GM06990 (cell line): ENCODE measurements at regions not wholly inside any gene's neighbourhood (a gene's known extent, or its start where the extent isn't known, plus 50 kb on each side); places are given as distances from the start of the nearest gene placed in this dataset.
"Not testable (repeated sequence)": the region's sequence is repeated elsewhere in the genome, so short reads cannot be mapped to it uniquely, and the experiment has no call there.

ENCODE experiments used
- DNase-seq: peaks from one replicate; pipeline ENCODE4 v3.0.0-alpha.2; 2011; ENCODE audit not compliant: insufficient read length; ENCODE audit errors: extremely low read depth
- H3K27me3 ChIP-seq: replicated peaks from 2 replicates; pipeline ENCODE4 v1.6.0; 2011; ENCODE audit warnings: low read length; ENCODE audit not compliant: control insufficient read depth, insufficient read depth
- H3K36me3 ChIP-seq: 2 replicates; pipeline ENCODE4 v1.5.1; 2011; ENCODE audit warnings: low read length; ENCODE audit not compliant: control insufficient read depth, insufficient read depth
- H3K4me3 ChIP-seq: replicated peaks from 2 replicates; pipeline ENCODE4 v1.5.1; 2011; ENCODE audit warnings: low read depth, mild to moderate bottlenecking, control low read depth, low read length
- CTCF ChIP-seq: IDR thresholded peaks from 2 replicates; pipeline ENCODE4 v1.5.1; 2011; ENCODE audit warnings: low read length, control low read depth, mild to moderate bottlenecking, inconsistent platforms; ENCODE audit not compliant: insufficient read depth, poor library complexity, severe bottlenecking

- Histone ChIP-seq H3K4me3 (no peak overlapping the region), H3K27me3 (no peaks in the 10 kb centered on the region; the same call in 1 of the 2 replicates), H3K36me3 (no peaks in the 10 kb centered on the region)
- TF ChIP-seq CTCF = no peak
- DNase-seq = peak; percentile 33
These were observed 137.6 kb downstream of the ZNF467 start for GRCh38 chr7:149635561-149636329.

- Histone ChIP-seq H3K27me3 (no peaks in the 10 kb centered on the region; the same call in 1 of the 2 replicates), H3K36me3 (no peaks in the 10 kb centered on the region), H3K4me3 (no peak overlapping the region)
- TF ChIP-seq CTCF = no peak
- no peak for DNase-seq
These were observed 136.7 kb upstream of the ZNF746 start for GRCh38 chr7:149633976-149634945.

- not testable (repeated sequence) for H3K27me3 ChIP-seq, H3K4me3 ChIP-seq, H3K36me3 ChIP-seq, DNase-seq
These were observed 130.9 kb upstream of the ZNF746 start for GRCh38 chr7:149628361-149629149.

- Histone ChIP-seq H3K36me3 (no peaks in the 10 kb centered on the region), H3K27me3 (no peaks in the 10 kb centered on the region; the same call in 1 of the 2 replicates), H3K4me3 (no peak overlapping the region)
- no peak for DNase-seq
- TF ChIP-seq CTCF = no peak
These were observed 130.3 kb upstream of the ZNF746 start for GRCh38 chr7:149627911-149628310.

- Histone ChIP-seq H3K4me3 (no peak overlapping the region), H3K36me3 (no peaks in the 10 kb centered on the region), H3K27me3 (no peaks in the 10 kb centered on the region; the same call in 1 of the 2 replicates)
- no peak for DNase-seq
- no peak for TF ChIP-seq CTCF
These were observed 129.4 kb upstream of the ZNF746 start for GRCh38 chr7:149626972-149627371.
